ENCODE measurements at regions not wholly inside any gene's neighbourhood (a gene's known extent, or its start where the extent isn't known, plus 50 kb on each side); places are given as distances from the start of the nearest gene placed in this dataset.
"Not testable (repeated sequence)": the region's sequence is repeated elsewhere in the genome, so short reads cannot be mapped to it uniquely, and the experiment has no call there.

DNA sequence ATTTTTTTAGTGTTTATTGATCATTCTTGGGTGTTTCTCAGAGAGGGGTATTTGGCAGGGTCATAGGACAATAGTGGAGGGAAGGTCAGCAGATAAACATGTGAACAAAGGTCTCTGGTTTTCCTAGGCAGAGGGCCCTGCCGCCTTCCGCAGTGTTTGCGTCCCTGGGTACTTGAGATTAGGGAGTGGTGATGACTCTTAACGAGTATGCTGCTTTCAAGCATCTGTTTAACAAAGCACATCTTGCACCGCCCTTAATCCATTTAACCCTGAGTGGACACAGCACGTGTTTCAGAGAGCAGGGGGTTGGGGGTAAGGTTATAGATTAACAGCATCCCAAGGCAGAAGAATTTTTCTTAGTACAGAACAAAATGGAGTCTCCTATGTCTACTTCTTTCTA lies 67.1 kb upstream of the MAN1A2 start:
- TF ChIP-seq, protein P1, sequence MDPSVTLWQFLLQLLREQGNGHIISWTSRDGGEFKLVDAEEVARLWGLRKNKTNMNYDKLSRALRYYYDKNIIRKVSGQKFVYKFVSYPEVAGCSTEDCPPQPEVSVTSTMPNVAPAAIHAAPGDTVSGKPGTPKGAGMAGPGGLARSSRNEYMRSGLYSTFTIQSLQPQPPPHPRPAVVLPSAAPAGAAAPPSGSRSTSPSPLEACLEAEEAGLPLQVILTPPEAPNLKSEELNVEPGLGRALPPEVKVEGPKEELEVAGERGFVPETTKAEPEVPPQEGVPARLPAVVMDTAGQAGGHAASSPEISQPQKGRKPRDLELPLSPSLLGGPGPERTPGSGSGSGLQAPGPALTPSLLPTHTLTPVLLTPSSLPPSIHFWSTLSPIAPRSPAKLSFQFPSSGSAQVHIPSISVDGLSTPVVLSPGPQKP (CRISPR knock-in tag; IDR thresholded peaks at IDR 0.05) = not testable (repeated sequence)
- not testable (repeated sequence) for TF ChIP-seq JUN (IDR thresholded peaks at IDR 0.05; ENCODE audit: borderline replicate concordance, low read depth, low read length); JUN (CRISPR knock-in tag; IDR thresholded peaks at IDR 0.05; ENCODE audit: borderline replicate concordance); RBM25 (IDR thresholded peaks at IDR 0.05; ENCODE audit: low read depth, low read length, severe bottlenecking); HDAC8 (tag; IDR thresholded peaks at IDR 0.05); SMAD4 (CRISPR knock-in tag; conservative IDR thresholded peaks at IDR 0.05); BRF1 (IDR thresholded peaks at IDR 0.05; ENCODE audit: borderline replicate concordance, extremely low read depth, insufficient read length); ZNF830 (CRISPR knock-in tag; IDR thresholded peaks at IDR 0.05)
- TF ChIP-seq, protein P2, sequence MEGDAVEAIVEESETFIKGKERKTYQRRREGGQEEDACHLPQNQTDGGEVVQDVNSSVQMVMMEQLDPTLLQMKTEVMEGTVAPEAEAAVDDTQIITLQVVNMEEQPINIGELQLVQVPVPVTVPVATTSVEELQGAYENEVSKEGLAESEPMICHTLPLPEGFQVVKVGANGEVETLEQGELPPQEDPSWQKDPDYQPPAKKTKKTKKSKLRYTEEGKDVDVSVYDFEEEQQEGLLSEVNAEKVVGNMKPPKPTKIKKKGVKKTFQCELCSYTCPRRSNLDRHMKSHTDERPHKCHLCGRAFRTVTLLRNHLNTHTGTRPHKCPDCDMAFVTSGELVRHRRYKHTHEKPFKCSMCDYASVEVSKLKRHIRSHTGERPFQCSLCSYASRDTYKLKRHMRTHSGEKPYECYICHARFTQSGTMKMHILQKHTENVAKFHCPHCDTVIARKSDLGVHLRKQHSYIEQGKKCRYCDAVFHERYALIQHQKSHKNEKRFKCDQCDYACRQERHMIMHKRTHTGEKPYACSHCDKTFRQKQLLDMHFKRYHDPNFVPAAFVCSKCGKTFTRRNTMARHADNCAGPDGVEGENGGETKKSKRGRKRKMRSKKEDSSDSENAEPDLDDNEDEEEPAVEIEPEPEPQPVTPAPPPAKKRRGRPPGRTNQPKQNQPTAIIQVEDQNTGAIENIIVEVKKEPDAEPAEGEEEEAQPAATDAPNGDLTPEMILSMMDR (IDR thresholded peaks at IDR 0.05 in 2 of 3, conservative IDR thresholded peaks at IDR 0.05 in 1 of 3; ENCODE audit: insufficient read depth in 2 of 3, low read depth in 1 of 3, low read length in 3 of 3) = not testable (repeated sequence)
- TF ChIP-seq, protein P3, sequence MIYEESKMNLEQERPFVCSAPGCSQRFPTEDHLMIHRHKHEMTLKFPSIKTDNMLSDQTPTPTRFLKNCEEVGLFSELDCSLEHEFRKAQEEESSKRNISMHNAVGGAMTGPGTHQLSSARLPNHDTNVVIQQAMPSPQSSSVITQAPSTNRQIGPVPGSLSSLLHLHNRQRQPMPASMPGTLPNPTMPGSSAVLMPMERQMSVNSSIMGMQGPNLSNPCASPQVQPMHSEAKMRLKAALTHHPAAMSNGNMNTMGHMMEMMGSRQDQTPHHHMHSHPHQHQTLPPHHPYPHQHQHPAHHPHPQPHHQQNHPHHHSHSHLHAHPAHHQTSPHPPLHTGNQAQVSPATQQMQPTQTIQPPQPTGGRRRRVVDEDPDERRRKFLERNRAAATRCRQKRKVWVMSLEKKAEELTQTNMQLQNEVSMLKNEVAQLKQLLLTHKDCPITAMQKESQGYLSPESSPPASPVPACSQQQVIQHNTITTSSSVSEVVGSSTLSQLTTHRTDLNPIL (CRISPR knock-in tag; IDR thresholded peaks at IDR 0.05) = not testable (repeated sequence)
- TF ChIP-seq, protein P4, sequence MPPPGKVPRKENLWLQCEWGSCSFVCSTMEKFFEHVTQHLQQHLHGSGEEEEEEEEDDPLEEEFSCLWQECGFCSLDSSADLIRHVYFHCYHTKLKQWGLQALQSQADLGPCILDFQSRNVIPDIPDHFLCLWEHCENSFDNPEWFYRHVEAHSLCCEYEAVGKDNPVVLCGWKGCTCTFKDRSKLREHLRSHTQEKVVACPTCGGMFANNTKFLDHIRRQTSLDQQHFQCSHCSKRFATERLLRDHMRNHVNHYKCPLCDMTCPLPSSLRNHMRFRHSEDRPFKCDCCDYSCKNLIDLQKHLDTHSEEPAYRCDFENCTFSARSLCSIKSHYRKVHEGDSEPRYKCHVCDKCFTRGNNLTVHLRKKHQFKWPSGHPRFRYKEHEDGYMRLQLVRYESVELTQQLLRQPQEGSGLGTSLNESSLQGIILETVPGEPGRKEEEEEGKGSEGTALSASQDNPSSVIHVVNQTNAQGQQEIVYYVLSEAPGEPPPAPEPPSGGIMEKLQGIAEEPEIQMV (tag; conservative IDR thresholded peaks at IDR 0.05; ENCODE audit: low read depth) = not testable (repeated sequence)

Measured in K562 (cell line).